CD1c-positive myeloid dendritic cell (primary cell): ENCODE measurements at regions not wholly inside any gene's neighbourhood (a gene's known extent, or its start where the extent isn't known, plus 50 kb on each side); places are given as distances from the start of the nearest gene placed in this dataset.
"Not testable (repeated sequence)": the region's sequence is repeated elsewhere in the genome, so short reads cannot be mapped to it uniquely, and the experiment has no call there.

Experiments used
- DNase-seq: peaks from one replicate; pipeline ENCODE4 v3.0.0-alpha.2; 2016; ENCODE audit errors: extremely low spot score

DNA sequence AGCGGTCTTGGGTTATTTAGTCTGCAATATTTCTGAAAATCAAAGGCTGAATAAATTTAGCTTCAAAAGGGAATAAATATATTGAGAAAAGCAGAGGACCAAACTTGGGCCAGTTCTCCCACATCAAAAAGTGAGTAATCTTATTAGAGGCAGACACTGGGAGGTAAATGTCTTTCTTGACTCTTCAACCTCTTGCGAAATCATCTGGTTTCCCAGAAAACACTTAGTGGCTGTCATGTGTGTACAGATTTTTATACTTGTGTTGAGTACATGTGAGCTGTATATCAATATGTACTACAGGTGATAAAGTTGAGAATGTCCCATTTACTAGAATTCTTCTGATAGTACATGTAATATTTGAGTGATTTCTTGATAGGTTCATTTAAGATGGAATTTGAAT is 454.9 kb downstream of the PRR16 start:
- no peak for DNase-seq

DNA sequence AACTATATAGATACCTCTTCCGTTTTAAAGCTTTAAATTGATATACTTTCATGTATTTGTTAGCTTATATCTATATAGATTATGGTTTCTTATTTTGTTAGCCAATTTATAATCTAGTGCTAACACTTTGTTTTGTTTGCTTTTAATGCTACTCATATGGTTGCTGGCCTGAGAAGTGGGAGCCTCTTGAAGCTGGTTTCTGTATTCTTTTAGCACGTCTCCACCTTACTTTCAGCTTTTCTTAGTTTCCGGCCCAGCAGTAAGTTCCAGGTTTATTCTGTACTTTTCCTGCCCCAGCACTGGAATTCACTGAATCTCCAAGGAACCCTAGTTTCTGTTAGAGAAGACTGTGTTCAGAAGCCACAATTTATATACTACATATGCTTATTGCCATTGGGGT is 458.9 kb downstream of the PRR16 start:
- no peak for DNase-seq

DNA sequence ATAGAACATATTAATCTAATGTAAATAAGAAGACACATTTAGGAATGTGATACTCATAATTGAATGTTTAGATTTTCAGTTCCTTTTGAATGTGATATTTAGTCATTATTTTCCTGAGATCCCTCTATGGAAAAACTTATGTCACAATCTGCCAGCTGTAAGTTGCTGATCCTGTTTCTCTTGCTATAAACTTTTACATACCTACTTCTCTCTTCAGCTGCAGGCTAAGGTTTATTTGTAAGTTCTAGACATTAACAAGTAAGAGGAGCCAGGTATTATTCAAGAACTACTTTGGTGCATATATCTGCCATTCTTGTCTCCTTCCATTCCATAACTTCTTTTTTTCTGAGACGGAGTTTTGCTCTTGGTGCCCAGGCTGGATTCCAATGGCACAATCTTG is 462.4 kb downstream of the PRR16 start:
- DNase-seq: no peak

DNA sequence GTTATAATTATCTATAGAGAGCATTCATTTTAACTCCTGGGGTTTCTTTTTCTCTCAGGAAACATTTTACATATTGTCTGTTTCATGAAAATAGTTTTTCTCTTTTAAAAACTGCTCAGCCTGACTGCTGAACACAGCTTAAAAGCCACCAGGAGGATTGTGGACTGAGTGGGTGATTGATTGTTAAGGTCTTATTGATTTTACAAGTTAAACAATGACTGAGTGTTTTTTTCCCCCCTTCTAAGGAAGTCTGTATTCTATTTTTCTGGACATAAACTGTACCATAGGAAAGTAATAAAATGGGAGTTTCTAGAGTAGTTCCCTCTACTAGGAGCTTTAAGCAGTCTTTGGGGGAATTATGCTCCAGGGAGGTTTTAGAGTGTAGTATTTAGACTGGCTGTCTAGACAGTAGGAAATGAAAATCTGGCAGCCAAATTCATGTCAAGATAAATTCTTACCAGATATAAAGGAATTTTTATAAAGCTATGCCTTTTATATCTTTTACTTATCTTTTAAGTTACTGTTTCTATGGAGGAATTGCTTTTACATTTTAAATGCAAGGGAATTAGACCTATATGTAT is 463.9 kb downstream of the PRR16 start:
- no peak for DNase-seq

DNA sequence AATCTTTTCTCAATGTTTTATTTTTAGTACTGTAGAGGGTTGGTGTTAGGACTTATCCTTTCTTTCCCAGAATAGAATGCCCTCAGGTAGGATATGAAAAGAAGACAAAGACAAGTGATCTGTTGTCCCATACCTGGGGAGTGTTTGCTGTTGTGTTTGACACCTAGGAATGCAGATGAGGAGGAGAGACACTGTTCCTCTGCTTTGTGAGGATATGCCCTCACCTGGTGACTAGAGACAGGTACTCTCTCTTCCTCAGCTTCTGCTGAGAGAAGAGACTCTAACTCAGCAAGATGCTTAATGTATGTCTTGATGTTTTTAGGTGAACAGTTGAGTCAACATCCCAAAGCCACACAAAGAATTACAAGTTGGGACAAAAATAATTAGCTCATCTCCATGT is 468.4 kb downstream of the PRR16 start:
- no peak for DNase-seq

DNA sequence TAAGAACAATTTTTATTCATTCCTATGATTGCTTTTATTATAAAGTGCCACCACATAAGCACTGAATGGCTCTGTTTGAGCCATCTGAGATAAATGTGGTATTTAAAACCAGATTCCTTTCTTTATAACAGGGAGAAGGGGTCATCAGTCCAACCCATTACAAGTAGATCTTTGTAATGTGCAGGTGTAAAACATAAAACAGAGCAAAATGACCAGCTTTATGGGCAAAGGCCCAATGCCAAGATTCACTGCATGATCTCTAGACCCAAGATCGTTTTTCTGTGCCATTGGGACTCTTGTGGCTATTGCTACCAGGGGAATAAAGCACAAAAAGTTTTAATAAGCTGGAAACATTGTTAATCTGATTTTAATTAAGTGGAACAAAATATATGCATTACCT is 469.9 kb downstream of the PRR16 start:
- DNase-seq: no peak

DNA sequence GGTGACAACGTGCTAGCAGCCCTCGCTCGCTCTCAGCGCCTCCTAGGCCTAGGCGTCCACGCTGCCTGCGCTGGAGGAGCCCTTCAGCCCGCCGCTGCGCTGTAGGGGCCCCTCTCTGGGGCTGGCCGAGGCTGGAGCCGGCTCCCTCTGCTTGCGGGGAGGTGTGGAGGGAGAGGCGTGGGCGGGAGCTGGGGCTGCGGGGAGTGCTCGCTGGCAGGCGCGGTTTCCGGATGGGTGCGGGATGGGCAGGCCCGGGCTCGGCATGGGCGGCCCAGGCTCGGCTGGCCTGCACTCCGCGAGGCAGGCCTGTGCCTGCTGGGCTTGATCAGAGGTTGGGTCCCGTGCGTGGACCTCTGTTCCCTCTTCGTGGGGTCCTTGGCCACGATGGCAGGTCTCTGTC is 472.6 kb downstream of the PRR16 start:
- no peak for DNase-seq

DNA sequence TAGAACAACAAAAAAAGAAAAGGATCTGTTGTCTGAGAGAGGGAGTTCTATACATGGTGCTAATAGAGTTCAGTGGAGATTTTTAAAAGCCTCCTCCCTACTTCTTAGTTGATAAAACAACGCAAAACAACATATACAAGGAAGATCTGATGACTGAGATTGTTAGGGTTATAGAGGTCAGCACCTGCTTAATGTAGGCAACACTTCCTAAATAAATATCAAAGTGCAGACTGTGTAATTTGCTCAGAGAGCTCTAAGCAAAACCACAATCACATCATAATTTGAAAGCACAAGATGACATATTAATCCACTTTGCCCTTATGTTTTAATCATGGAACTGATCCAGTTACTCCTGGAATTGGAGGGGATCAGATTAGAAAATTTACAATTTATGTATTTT is 474.5 kb downstream of the PRR16 start:
- DNase-seq: no peak

DNA sequence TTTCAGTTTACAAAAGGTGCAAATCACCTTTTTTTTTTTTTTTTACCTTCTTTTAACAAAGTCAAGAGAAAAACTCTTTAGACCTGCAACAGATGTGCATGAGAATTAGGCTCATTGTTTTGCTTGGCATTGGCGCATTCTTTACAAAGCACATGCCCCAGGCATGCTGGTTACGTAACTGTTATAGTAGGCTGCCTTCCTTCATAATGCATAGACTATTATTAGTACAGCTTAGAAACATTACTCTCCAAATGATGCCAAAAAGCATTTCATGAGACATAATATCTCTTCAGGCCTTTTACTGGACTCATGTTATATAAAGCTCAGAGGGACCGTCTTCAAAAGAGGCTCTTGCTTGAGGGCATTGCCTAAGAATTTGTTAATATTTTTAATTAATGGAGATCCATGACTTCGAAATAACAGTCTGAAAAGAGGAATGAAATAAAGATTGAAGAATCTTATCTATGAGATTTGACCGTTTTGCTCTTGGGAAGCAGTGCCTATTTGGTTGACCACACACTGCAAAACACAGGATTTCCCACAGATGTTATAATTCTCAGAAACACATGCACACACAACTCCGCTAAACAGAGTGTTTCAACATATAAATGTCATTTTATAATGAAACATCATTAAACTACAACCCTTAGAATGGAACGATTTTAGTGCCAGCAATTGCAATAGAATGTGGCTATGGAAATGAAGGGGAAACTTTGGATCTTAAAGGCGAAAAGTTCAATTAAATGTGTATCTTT is 478.7 kb downstream of the PRR16 start:
- no peak for DNase-seq

DNA sequence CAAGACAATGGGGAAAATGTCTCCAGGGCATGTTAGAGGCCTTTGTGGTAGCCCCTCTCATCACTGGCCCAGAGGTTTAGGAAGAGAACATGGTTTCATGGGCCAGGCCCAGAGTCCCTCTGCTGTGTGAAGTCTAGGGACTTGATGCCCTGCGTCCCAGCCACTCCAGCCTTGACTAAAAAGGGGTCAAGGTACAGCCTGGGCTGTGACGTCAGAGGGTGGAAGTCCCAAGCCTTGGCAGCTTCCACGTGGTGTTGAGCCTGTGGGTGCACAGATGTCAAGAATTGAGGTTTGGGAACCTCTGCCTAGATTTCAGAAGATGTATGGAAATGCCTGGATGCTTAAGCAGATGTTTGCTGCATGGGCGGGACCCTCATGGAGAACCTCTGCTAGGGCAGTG is 485.5 kb downstream of the PRR16 start:
- DNase-seq: not testable (repeated sequence)

DNA sequence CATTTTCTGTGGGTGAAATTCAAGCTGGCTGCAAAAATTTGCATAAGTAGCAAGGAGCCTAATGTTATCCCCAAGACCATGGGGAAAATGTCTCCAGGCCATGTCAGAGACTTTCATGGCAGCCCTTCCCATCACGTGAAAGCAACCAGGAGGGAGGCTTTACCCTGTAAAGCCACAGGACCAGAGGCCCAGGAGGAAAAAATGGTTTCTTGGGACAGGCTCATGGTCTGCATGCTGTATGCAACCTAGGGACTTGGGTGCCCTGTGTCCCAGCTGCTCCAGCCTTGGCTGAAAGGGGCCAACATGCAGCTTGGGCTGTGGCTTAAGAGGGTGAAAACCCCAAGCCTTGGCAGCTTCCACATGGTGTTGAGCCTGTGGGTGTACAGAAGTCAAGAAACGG is 489.3 kb downstream of the PRR16 start:
- DNase-seq: not testable (repeated sequence)

DNA sequence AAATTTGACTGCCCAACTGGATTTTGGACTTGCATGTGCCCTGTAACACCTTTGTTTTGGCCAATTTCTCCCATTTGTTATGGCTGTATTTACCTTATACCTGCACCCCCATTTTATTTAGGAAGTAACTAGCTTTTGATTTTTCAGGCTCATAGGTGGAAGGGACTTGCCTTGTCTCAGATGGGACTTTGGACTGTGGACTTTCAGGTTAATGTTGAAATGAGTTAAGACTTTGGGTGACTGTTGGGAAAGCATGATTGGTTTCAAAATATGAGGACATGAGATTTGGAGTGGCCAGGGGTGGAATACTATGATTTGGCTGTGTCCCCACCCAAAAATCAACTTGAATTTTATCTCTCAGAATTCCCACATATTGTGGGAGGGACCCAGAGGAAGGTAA is 490.2 kb downstream of the PRR16 start:
- no peak for DNase-seq

DNA sequence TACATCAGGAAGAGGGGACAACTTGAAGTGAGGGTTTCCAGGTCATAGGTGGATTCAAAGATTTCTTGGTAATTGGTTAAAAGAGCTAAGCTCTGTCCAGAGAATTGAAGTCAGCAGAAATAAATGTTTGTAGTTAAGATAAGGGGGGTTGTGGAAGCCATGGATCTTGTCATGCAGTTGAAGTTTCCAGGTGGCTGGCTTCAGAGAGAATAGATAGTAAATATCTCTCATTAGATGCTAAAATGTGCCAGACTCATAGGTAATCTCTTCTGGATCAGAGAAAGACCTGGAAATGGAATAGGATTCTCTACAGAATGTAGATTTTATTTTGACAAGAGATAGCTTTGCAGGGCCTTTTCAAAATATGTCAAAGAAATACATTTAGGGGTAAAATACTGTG is 491.7 kb downstream of the PRR16 start:
- DNase-seq: no peak

DNA sequence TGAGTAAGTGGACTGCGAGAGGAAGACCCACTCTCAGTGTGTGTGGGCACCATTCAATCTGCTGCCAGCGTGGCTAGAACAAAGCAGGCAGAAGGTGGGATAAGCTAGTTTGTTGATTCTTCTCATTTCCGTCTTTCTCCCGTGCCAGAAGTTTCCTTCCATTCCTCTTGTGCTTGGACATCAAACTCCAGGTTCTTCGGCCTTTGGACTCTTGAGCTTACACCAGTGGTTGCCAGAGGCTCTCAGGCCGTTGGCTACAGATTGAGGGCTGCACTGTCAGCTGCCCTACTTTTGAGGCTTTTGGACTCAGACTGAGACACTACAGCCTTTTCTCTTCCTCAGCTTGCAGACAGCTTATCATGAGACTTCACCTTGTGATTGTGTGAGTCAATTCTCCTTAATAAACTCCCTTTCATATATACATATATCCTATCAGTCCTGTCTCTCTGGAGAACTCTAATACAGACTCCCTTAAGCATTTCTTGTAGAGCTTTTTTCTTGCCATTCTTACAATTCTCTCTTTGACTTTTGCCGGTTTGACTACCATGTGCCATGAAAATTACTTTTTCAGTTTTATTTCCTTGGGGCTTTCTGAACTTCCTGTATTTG is 494.9 kb downstream of the PRR16 start:
- no peak for DNase-seq

DNA sequence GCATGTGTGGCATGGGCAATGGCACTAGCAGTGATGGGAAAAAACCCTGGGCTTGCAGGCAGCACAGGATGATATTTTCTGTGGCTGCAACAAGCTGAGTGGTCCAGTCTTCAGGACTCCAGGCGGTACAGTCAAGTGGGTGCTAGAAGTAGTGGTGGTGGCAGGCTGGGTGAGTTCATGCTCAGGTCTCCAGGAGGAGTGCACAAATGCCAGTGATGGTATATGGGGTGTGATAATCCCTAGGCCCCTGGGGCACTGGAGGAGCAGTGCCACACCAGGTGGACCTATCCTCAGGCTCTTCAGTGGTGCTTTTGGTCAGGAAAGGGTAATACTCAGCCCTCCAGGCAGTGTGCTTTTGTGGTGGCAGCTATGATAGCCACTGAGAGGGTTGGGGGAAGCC is 496.4 kb downstream of the PRR16 start:
- no peak for DNase-seq

DNA sequence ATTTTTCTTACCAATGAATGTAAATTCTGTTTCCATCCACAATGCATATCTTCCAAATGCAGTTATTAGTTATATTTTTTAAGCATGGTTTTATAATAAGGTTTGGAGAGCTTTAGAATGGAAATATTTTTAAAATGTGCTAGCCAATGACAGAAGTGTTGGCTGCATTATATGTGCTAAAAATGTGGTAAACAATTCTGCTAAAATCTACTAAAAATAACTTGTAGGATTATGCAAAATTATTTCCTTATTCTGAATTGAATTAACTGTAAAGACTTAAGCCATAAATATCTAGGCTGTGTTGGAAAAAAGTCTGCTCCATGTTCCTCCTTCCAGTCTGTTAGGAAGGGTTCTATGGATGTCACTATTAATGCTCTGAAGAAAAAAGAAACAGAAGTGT is 503.3 kb downstream of the PRR16 start:
- no peak for DNase-seq

DNA sequence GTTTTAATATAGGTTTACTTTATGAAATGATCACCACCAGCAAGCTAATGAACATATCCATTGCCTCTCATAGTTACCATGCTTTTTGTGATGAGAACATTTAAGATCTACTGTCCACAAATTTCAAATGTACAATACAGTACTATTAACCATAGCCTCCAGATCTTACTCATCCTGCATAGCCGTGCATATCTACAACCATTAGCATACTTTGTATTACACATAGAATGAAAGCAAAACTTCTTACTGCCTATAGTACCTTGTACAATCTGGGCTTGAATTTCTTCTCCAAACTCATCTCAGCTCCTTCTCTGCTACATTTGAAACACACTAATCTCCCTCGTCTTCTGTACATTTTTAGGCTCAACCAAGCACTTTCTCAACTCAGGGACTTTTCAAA is 510.6 kb downstream of the PRR16 start:
- no peak for DNase-seq

DNA sequence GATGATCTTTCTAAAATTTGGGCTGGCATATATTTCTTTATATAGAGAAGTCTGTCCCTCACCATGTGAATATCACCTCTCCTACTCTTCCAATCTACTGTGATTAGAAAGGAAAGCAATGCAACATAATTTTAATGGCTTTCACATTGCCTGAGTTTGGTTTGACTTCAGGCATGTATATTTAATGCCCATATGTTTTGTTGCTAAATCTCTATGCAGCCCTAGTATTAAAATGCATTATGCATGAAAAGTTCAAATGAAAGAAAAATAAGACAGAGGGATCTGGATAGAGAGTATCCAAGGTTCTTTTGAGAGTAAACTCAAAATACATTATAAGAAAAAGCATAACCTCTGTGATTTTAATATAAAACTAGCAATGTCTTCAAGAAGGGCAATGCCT is 518.3 kb downstream of the PRR16 start:
- no peak for DNase-seq

DNA sequence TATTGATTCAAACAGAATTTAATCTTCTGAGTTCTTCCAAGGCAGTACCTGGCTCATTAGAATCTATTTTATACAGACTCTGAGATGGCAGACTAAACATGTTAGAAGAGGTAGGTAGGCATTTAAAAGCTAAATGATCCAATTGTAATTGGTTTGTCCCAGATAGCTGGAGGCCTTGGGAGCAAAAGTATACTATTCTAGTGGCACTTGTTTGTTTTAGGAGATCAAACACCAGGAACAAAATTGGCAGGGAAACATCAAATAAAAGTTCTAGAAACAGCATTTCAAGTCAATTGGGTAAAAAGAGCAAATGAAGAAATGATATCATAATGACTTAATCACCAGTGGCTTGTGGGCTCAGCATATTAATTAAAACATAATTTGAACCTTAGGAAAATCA is 521.4 kb downstream of the PRR16 start:
- DNase-seq: no peak

DNA sequence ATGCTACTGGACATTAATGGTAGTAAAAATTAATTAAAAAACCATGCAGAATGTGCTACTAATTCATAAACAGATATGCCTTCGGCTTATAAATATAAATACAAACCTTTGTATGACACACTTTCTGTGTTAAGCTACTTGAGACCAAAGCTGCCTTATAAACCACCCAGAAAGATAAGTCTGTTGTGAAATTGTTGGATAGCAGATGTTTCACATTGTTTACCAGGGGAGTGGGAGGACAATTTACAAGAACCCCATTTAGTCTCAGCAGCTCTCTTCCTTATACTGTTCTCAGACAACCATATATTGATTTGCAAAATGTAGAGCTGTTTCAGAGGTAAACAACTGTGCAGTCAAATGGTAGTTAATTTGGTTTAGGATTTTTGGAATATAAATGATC is 524.4 kb downstream of the PRR16 start:
- DNase-seq: no peak

DNA sequence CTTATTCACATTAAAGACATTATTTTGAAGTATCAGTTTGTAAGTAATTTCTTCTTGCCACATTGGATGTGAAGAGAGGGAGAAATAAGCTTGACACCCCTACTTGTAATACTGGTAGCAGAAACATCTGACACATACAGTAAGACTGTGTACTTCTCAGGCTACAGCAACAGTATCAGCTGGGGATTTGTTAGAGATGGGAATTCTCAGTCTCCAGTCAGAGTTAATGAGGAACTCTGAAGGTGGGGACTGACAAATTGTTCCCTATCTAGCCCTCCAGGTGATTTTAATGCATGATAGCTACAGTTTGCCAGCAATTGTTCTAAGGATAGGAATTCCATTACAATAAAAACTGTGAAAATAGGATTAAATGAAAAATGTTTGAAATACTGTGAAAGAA is 524.8 kb downstream of the PRR16 start:
- DNase-seq: no peak

DNA sequence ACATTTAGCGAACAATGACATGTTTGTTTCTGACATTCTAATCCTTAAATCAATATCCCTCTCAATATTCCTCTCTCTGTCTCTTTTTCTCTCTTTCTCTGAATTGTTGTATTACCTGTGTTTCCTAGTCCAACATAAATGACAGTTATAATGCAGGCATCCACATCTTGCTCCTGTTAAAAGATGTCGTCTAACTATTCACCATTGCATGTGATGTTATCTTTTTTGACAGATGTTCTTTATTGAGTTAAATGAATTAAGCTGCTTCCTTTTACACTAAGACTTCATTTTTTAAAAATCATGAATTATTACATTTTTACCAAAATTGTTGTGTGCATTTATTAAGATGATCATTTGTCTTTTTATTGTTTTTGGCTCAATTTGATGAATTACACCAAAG is 527.5 kb downstream of the PRR16 start:
- DNase-seq: no peak

DNA sequence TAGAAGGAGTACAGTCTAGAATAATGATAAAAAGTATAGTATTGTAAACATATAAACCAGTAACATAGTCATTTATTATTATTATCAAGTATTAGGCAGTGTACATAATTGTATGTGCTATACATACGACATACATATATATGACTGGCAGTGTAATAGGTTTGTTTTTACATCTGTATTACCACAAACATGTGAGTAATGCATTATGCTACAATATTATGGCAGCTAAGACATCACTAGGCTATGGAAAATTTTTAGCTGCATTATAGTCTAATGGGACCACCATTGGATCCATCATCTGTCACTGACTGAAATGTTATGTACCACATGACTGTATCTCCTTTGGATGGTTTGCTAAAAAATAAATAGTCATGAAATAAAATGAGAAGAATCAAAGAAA is 530.0 kb downstream of the PRR16 start:
- DNase-seq: no peak

DNA sequence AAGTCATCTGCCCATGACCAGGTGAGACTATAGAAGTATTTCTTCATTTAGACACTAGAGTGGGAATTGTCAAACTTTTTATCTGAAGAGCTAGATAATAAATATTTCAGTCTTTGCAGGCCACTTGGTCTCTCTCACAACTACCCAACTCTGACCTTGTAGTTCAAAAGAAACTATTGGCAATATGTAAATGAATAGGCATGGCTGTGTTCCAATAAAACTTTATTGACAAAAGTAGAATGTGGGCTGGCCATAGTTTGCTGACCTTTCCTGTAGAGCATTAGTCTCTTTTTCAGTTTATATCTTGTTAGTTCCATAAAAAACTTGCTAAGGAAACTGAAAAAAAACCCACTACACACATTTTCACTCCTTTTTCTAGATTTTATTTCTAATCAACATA is 535.5 kb downstream of the PRR16 start:
- DNase-seq: no peak
